Left cardiac atrium (tissue), 4 donors: ENCODE measurements at regions not wholly inside any gene's neighbourhood (a gene's known extent, or its start where the extent isn't known, plus 50 kb on each side); places are given as distances from the start of the nearest gene placed in this dataset.
"Not testable (repeated sequence)": the region's sequence is repeated elsewhere in the genome, so short reads cannot be mapped to it uniquely, and the experiment has no call there.

Experiments used
- ATAC-seq, 2 donors: fragments of 200-7000 bp; cut with Tn5 transposase; one replicate each; pipeline ENCODE4 v1.9.1; 2020; ENCODE audit warnings: mild to moderate bottlenecking in 2 of 2, moderate library complexity in 2 of 2
- DNase-seq: peaks from one replicate; pipeline ENCODE4 v3.0.0-alpha.2; 2020
- intact Hi-C, 2 donors: fragments of 100-400 bp; cut with DNase I; formaldehyde crosslinking; loops; one replicate each; pipeline versions ENCODE4 v1.14.1 to v1.15.1; 2022 to 2023
- donor health status: DM: no; HTN: yes; CAD: no.
- donor health status: DM: no; HTN: yes; CAD: no; lungs with severe emphysema.
- donor health status: DM: yes; HTN: yes; CAD: no.
- donor health status: Dilated cardiomyopathy.

- DNase-seq, result no peak
- intact Hi-C loops, result no loop called here
- ATAC-seq, result no peak
Measured at GRCh38 chrX:138001226-138001625, 435.3 kb downstream of the ZIC3 start.

DNA sequence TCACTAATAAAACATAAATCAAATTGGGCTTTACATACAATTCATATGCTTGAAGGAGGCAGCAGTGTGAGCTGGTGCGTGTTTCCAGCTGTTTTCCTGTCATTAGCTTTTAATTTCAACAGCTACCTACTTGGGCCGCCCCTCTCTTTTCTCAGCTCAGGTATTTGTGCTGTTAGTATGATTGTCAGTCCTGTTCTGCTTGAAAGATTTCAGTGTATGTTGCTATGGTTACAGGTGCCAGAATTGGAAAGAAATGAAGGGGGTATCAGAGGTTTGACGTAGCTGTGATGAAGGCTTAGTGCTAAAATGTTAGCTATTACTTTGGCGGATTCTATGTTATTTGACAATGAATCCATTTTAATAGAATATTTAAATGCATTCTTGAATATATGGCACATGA, 440.3 kb downstream of the ZIC3 start:
- DNase-seq (no peak), ATAC-seq (no peak)
- intact Hi-C loops, result no loop called here

GRCh38 chrX:138008281-138008680, 442.4 kb downstream of the ZIC3 start:
- DNase-seq, result no peak
- ATAC-seq, result no peak
- intact Hi-C loops, result no loop called here

- intact Hi-C loops, result no loop called here
- ATAC-seq (no peak), DNase-seq (no peak)
Measured at GRCh38 chrX:138011468-138011867, 445.5 kb downstream of the ZIC3 start.

DNA sequence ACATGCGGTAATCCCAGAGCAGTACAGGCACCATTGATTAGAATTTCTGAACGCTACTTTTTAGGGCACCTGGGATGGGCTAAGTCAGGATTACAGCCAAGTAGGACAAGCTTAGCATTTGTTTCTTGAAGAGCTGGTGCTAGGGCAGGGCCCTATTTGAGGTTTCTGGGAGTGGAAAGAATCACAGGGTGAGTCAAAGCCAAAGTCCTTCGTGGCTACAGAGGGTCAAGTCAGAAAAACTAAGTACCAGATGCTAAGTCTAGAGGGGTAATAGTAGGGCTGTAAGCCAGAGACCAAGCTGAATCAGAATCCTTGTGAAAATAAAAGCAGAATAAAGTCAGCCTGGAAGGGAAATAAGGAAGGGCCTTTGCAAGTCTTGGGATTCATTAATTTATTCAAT, 448.6 kb downstream of the ZIC3 start:
- ATAC-seq (no peak), DNase-seq (no peak)
- intact Hi-C loops, result no loop called here

- DNase-seq, result no peak
- no peak for ATAC-seq
- intact Hi-C loops, result no loop called here
Measured at GRCh38 chrX:138018145-138018799, 452.3 kb downstream of the ZIC3 start.

GRCh38 chrX:138020941-138021340, 455.0 kb downstream of the ZIC3 start:
- intact Hi-C loops, result no loop called here
- DNase-seq (no peak), ATAC-seq (no peak)

DNA sequence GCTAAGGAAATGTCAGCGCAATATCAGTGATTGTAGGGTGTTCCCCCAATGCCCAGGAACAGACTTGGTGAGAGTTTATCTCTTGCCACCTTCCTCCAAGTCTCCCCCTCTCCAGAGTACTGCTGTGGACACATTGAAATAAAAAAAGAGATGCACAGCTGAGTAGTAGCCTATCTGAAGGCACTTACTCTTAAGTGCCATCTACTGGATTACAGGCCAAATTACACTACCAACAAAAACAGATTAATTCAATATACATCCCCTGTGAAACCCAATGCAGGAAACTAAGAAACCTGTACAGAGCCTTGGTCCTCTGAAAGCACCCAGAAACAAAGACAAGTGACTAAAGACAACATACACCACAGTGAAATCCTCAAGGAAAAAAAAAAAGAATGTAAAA, 460.3 kb downstream of the ZIC3 start:
- intact Hi-C loops, result no loop called here
- DNase-seq, result no peak
- ATAC-seq, result no peak

DNA sequence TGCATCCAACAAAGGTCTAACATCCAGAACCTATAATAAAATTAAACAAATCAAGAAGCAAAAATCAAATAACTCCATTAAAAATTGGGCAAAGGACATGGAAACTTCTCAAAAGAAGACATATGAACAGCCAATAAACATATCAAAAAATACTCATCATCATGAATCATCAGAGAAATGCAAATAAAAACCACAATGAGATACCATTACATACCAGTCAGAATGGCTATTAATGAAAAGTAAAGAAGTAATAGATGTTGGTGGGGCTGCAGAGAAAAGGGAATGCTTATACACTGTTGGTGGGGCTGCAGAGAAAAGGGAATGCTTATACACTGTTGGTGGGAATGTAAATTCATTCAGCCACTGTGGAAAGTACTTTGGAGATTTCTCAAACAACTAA, 465.8 kb downstream of the ZIC3 start:
- intact Hi-C loops, result no loop called here
- DNase-seq, result no peak
- no peak for ATAC-seq

DNA sequence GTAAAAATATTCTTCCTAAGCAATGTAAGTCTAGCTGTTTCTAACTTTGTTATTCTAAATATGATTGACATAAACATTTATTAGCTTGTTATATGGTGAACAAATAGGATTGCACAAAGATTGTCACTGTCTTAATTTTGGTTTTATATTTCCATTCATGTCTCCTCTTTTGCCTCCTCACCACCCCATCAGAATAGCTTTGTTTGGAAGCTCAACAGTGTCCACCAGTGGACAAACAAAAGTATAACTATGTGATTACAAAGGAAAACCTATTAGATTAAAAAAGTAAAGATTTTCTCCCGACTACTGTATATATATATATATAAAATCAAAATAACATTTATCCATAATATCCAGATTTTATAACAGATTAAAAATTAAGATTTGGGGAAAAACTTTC, 468.2 kb downstream of the ZIC3 start:
- DNase-seq (no peak), ATAC-seq (no peak)
- intact Hi-C loops, result no loop called here

DNA sequence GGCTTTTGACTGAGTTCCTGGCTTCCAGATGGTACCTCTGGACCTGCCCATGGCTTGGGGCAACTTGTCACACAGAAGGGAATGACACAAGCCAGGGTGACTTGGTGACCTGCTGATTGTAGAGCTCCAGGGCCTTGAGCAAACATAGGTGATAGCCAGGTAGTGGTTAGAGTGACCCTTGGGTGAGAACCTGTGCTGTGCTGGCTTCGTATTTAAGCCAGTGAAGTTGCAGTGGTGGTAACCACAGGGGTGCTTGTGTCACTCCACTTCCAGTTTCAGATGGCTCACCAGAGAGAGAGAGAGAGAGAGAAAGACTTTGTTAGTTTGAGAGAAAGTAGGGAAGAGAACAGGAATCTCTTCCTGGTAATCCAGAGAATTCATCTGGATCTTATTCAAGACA, 471.6 kb downstream of the ZIC3 start:
- DNase-seq (no peak), ATAC-seq (no peak)
- intact Hi-C loops, result no loop called here

DNA sequence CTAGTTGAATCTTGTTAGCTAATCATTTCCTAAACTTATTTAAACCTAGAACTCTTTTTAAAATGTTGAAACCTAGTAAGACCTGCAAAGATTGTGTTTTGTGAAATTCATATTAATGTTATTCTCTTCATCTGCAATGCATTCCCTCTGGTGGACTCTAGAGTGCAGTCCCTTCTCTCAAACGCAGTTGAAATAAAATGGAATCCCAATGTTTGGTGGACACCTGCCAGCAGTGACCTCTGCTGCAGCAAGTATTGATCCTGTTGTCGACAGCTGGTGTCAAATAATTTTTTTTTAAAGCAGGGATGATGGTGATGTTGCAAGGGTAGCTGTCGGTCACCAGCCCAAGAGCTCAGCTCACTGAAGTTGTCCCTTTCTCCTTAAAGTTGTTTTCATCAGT, 492.0 kb downstream of the ZIC3 start:
- no peak for DNase-seq
- intact Hi-C loops, result no loop called here
- no peak for ATAC-seq

GRCh38 chrX:138058931-138059330, 493.0 kb downstream of the ZIC3 start:
- ATAC-seq (no peak), DNase-seq (no peak)
- intact Hi-C loops, result no loop called here

DNA sequence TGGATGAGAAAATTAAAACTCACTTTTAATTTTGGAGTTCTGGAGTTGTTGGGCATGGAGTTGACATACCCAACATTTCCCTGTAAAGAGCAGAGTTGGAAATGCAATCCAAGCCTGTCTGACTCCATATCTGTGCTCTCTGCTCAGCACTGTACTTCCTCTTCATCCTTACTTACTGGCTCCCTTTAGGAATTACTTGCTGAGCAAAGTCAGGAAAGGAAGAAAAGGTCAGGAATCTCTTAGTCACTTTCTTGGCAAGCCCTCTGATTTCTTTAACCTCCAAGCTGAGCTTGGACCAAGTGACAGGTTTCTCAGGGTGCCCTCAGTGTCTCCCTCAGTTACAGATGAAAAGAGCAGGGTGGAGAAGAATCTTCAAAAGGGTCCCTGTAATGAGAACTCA, 501.5 kb downstream of the ZIC3 start:
- ATAC-seq, result no peak

GRCh38 chrX:138073626-138074025, 507.7 kb downstream of the ZIC3 start:
- DNase-seq, result no peak
- ATAC-seq, result no peak
- intact Hi-C loops, result no loop called here

More for the DNA sequence above, 501.5 kb downstream of the ZIC3 start:
- intact Hi-C loops, result no loop called here
- DNase-seq, result no peak

DNA sequence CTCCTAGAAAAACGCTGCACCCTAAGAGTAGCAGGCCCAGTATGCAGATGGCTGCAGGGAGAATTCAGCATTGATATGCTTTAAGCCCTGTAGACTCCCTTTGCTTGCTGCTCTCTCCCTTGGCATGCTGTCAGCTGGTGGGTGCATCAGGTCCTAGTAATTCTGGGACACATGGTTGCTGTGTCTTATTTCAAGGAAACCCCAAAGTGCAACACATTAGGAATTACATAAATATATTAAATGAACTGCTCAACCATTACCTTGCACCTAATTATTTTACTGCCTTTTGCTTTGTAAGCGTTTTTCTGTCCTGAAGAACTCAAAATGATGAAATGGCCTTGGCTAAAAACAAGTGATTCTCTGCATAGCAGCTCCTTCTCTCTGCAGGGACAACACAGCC, 516.3 kb downstream of the ZIC3 start:
- ATAC-seq, result no peak
- intact Hi-C loops, result no loop called here
- DNase-seq, result no peak

- ATAC-seq (no peak), DNase-seq (no peak)
- intact Hi-C loops, result no loop called here
Measured at GRCh38 chrX:138082896-138083295, 517.0 kb downstream of the ZIC3 start.

DNA sequence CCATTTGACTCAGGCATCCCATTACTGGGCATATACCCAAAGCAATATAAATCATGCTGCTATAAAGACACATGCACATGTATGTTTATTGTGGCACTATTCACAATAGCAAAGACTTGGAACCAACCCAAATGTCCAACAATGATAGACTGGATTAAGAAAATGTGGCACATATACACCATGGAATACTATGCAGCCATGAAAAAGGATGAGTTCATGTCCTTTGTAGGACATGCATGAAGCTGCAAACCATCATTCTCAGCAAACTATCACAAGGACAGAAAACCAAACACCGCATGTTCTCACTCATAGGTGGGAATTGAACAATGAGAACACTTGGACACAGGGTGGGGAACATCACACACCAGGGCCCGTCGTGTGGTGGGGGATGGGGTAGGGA, 545.0 kb downstream of the ZIC3 start:
- ATAC-seq, intact Hi-C loops, DNase-seq: not testable (repeated sequence)

- intact Hi-C loops, result loop anchor here in 1 of 2 donors (5.0 kb wide), 1 partner anchor 620 kb away; no protein-coding TSS in a partner anchor
- ATAC-seq (no peak), DNase-seq (no peak)
Measured at GRCh38 chrX:138127314-138127713, 561.4 kb downstream of the ZIC3 start.

GRCh38 chrX:138128027-138128671, 562.2 kb downstream of the ZIC3 start:
- DNase-seq (no peak), ATAC-seq (no peak)
- intact Hi-C loops, result loop anchor here in 1 of 2 donors (5.0 kb wide), 1 partner anchor 619 kb away; no protein-coding TSS in a partner anchor

GRCh38 chrX:138150709-138151108, 560.8 kb downstream of the FGF13 start:
- DNase-seq (no peak), ATAC-seq (no peak)
- intact Hi-C loops, result no loop called here
